Mesendoderm (in vitro differentiated cells): ENCODE measurements at regions not wholly inside any gene's neighbourhood (a gene's known extent, or its start where the extent isn't known, plus 50 kb on each side); places are given as distances from the start of the nearest gene placed in this dataset.
"Not testable (repeated sequence)": the region's sequence is repeated elsewhere in the genome, so short reads cannot be mapped to it uniquely, and the experiment has no call there.

ENCODE experiments used
- DNase-seq: peaks from one replicate; pipeline ENCODE4 v3.0.0; 2013
- H2AK5ac ChIP-seq: 2 replicates; pipeline ENCODE4 v1.6.1; 2013; ENCODE audit warnings: low read length, inconsistent platforms
- H2BK120ac ChIP-seq: 2 replicates; pipeline ENCODE4 v1.6.1; 2013; ENCODE audit warnings: low read depth, mild to moderate bottlenecking, low read length, moderate library complexity, mixed read lengths
- H2BK15ac ChIP-seq: replicated peaks from 2 replicates; pipeline ENCODE4 v1.6.1; 2013; ENCODE audit warnings: low read depth, mild to moderate bottlenecking, moderate library complexity
- H2BK5ac ChIP-seq: 2 replicates; pipeline ENCODE4 v1.6.1; 2013; ENCODE audit warnings: low read length, inconsistent platforms
- H3K18ac ChIP-seq: 2 replicates; pipeline ENCODE4 v1.6.1; 2013; ENCODE audit warnings: mild to moderate bottlenecking, low read length, mixed read lengths
- H3K23ac ChIP-seq: one replicate; pipeline ENCODE4 v1.6.1; 2013; ENCODE audit warnings: low read length
- H3K27ac ChIP-seq: 2 replicates; pipeline ENCODE4 v1.5.1; 2013; ENCODE audit warnings: low read depth, mild to moderate bottlenecking, inconsistent platforms, low read length, moderate library complexity
- H3K27me3 ChIP-seq: 2 replicates; pipeline ENCODE4 v1.6.1; 2013; ENCODE audit warnings: low read length, control low read depth, mild to moderate bottlenecking, inconsistent platforms; ENCODE audit not compliant: insufficient read depth, poor library complexity
- H3K36me3 ChIP-seq: 2 replicates; pipeline ENCODE4 v1.6.1; 2013; ENCODE audit warnings: low read length, inconsistent platforms; ENCODE audit not compliant: control insufficient read depth, insufficient read depth
- H3K4ac ChIP-seq: one replicate; pipeline ENCODE4 v1.6.1; 2013; ENCODE audit warnings: low read depth, mild to moderate bottlenecking, low read length, moderate library complexity
- H3K4me1 ChIP-seq: 2 replicates; pipeline ENCODE4 v1.6.1; 2013; ENCODE audit warnings: low read depth, low read length, inconsistent platforms; ENCODE audit not compliant: control insufficient read depth
- H3K4me2 ChIP-seq: 2 replicates; pipeline ENCODE4 v1.6.1; 2013; ENCODE audit warnings: low read length
- H3K4me3 ChIP-seq: 2 replicates; pipeline ENCODE4 v1.5.1; 2013; ENCODE audit warnings: mild to moderate bottlenecking, low read length
- H3K56ac ChIP-seq: one replicate; pipeline ENCODE4 v1.6.1; 2013; ENCODE audit warnings: low read length
- H3K79me1 ChIP-seq: 2 replicates; pipeline ENCODE4 v1.6.1; 2013; ENCODE audit warnings: low read length, inconsistent platforms
- H3K79me2 ChIP-seq: 2 replicates; pipeline ENCODE4 v1.6.1; 2013; ENCODE audit warnings: mild to moderate bottlenecking, low read length; ENCODE audit not compliant: control insufficient read depth, insufficient read depth
- H3K9ac ChIP-seq: 2 replicates; pipeline ENCODE4 v1.6.1; 2013; ENCODE audit warnings: low read length, inconsistent platforms
- H4K5ac ChIP-seq: one replicate; pipeline ENCODE4 v1.6.1; 2013; ENCODE audit warnings: low read length
- H4K8ac ChIP-seq: one replicate; pipeline ENCODE4 v1.6.1; 2013; ENCODE audit warnings: low read depth, mild to moderate bottlenecking, control low read depth, low read length, moderate library complexity
- WGBS: extraction: QIAGEN DNeasy Blood & Tissue Kit; methylation state at CpG from one replicate; pipeline ENCODE4 v1.1.7; 2013; ENCODE audit warnings: low lambda C conversion rate, missing lambda C conversion rate; ENCODE audit not compliant: insufficient coverage; ENCODE audit errors: extremely low coverage; 5-methylcytosine and 5-hydroxymethylcytosine counted together

DNA sequence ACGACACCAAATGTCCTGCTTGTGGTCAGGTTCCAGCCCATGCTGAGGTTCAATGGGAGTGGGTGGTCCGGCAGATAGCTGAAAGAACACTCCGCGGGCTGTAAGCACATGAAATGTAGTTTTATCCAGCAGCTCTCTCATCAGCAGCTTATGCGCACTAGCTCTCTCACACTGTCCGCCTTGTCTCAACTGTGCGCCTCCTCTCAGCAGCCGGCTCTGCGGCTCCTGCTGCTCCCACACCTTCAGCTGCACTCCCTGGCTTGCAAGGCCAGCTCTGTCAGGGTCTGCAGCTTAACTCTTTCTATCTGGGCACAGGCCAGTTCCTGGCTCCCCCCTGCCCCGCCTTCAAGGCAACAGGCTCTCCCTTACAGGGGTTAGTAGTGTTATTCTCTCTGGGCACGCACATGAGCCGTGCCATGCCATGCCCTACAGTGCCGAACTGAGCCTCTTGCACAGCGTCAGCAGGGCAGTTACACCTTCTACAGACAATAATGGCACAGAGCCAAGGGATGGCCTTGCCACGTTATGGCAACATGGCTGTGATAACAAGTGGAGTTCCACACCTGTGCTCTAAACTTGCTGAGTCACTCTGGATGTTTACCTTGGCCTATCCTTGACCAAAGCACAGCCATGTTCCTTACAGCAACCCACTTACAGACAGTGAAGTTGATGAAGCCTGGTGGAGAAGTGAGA, 84.0 kb upstream of the LRFN2 start:
- no peaks in the 10 kb centered on the region for H3K27me3 ChIP-seq
- H2AK5ac ChIP-seq = no peak overlapping the region
- no peak overlapping the region for H3K56ac ChIP-seq
- no peak overlapping the region for H4K5ac ChIP-seq
- H3K4me1 ChIP-seq = no peaks in the 10 kb centered on the region
- no peak overlapping the region for H2BK5ac ChIP-seq
- H3K4me2 ChIP-seq = no peak overlapping the region
- H3K23ac ChIP-seq = no peak overlapping the region
- no peak overlapping the region for H3K9ac ChIP-seq
- no peak overlapping the region for H2BK120ac ChIP-seq
- H2BK15ac ChIP-seq = no peak overlapping the region
- no peak for DNase-seq
- no peak overlapping the region for H3K4ac ChIP-seq
- no peaks in the 10 kb centered on the region for H3K36me3 ChIP-seq
- H3K79me2 ChIP-seq = no peaks in the 10 kb centered on the region
- H3K79me1 ChIP-seq = no peaks in the 10 kb centered on the region
- WGBS = no CpG with 5 or more reads among the region's 15 CpGs
- H3K4me3 ChIP-seq = no peak overlapping the region
- H3K18ac ChIP-seq = no peak overlapping the region
- H3K27ac ChIP-seq = no peak overlapping the region
- H4K8ac ChIP-seq = no peak overlapping the region

DNA sequence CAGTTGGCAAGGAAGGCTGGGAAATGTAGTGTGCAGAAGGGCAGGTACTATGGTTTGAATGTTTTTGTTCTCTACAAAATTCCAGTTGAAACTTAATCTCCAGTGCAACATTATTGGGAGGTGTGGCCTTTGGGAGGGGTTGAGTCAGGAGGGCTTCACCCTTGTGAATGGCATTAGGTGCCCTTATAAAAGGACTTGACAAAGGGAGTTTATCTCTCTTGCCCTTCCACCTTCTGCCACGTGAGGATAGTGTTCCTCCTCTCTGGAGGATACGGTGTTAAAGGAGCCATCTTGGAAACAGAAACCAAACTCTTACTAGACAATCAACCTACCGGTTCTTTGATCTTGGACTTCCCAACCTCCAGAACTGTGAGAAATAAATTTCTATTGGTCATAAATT, 82.2 kb upstream of the LRFN2 start:
- no peak overlapping the region for H3K4ac ChIP-seq
- H2BK15ac ChIP-seq = no peak overlapping the region
- no peak overlapping the region for H3K4me2 ChIP-seq
- no peak overlapping the region for H4K8ac ChIP-seq
- H3K36me3 ChIP-seq = no peaks in the 10 kb centered on the region
- H2BK120ac ChIP-seq = no peak overlapping the region
- no peak overlapping the region for H3K27ac ChIP-seq
- no peak for DNase-seq
- no peak overlapping the region for H2BK5ac ChIP-seq
- no peak overlapping the region for H2AK5ac ChIP-seq
- no peaks in the 10 kb centered on the region for H3K4me1 ChIP-seq
- no peaks in the 10 kb centered on the region for H3K79me2 ChIP-seq
- no peaks in the 10 kb centered on the region for H3K27me3 ChIP-seq
- no CpG with 5 or more reads among the region's 3 CpGs for WGBS
- H3K9ac ChIP-seq = no peak overlapping the region
- H4K5ac ChIP-seq = no peak overlapping the region
- no peak overlapping the region for H3K18ac ChIP-seq
- no peak overlapping the region for H3K4me3 ChIP-seq
- no peaks in the 10 kb centered on the region for H3K79me1 ChIP-seq
- no peak overlapping the region for H3K56ac ChIP-seq
- no peak overlapping the region for H3K23ac ChIP-seq

DNA sequence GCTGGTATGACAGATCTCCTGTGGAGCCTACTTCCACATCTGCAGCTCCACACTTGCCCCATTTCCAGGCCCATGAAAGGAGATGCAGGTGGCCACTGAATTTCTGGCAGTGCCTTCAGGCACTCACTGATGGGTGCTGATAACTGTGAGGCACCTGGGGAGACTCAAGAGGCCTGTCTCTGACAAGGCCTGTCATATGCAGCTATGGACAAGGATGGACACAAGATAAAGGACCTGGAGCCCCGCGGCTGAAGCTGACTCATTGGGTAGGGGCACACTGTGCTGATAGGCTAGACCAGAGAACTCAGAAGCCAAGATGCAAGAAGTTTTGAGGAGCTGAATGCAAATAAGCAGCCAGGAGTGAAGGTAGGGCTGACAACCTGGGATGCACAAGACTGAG, 81.0 kb upstream of the LRFN2 start:
- no CpG with 5 or more reads among the region's 2 CpGs for WGBS
- DNase-seq = no peak
- Histone ChIP-seq H4K8ac (no peak overlapping the region), H3K4me2 (no peak overlapping the region), H4K5ac (no peak overlapping the region), H2BK120ac (no peak overlapping the region), H3K36me3 (no peaks in the 10 kb centered on the region), H2BK5ac (no peak overlapping the region), H3K18ac (no peak overlapping the region), H3K23ac (no peak overlapping the region), H2AK5ac (no peak overlapping the region), H3K4ac (no peak overlapping the region), H3K4me3 (no peak overlapping the region), H3K4me1 (no peaks in the 10 kb centered on the region), H2BK15ac (no peak overlapping the region), H3K27me3 (no peaks in the 10 kb centered on the region), H3K79me1 (no peaks in the 10 kb centered on the region), H3K79me2 (no peaks in the 10 kb centered on the region), H3K9ac (no peak overlapping the region), H3K27ac (no peak overlapping the region), H3K56ac (no peak overlapping the region)

DNA sequence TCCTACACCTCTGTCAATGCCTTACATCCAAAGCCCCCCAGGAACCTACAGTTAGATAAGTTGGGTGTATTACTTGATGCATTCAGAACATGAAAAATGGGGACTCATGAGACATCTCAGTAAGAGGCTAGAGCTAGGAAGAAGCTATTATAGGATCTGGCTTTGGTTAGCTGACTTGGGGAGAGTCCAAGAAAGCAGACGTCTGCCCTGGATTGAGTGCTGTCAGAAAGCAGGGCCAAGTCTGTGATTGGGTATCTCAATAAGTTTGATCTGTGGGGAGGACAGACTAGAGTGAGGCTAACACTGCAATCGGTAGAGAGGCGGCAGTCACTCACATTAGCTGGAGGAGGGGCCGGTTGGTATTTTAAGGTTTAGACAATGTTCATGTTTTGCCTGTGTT, 79.4 kb upstream of the LRFN2 start:
- WGBS = no CpG with 5 or more reads among the region's 4 CpGs
- Histone ChIP-seq H4K5ac (no peak overlapping the region), H3K18ac (no peak overlapping the region), H3K36me3 (no peaks in the 10 kb centered on the region), H3K4me2 (no peak overlapping the region), H2AK5ac (no peak overlapping the region), H3K4me3 (no peak overlapping the region), H3K23ac (no peak overlapping the region), H4K8ac (no peak overlapping the region), H3K27me3 (no peaks in the 10 kb centered on the region), H2BK15ac (no peak overlapping the region), H3K4ac (no peak overlapping the region), H3K79me2 (no peaks in the 10 kb centered on the region), H3K9ac (no peak overlapping the region), H3K4me1 (no peaks in the 10 kb centered on the region), H2BK120ac (no peak overlapping the region), H3K27ac (no peak overlapping the region), H3K79me1 (no peaks in the 10 kb centered on the region), H3K56ac (no peak overlapping the region), H2BK5ac (no peak overlapping the region)
- DNase-seq = no peak

DNA sequence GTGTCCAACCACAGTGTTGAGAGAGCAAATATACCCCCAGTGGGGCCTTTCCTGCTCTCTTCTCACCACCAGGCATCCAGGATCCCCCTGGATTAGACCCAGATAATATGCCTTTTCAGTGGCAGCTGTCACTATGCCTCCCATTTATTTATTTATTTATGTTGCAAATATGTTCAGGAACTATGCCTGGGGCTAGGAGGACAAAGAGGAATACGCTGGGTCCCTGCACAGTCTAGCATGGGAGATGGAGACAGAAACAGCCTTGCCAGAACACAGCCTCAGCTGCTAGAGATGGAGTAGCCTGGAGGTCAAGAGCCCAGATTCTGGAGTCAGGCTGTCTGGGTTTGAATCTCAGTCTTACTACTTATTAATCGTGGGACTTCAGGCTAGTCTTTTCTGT, 74.6 kb upstream of the LRFN2 start:
- H3K27ac ChIP-seq = no peak overlapping the region
- H2BK120ac ChIP-seq = no peak overlapping the region
- no peak overlapping the region for H4K5ac ChIP-seq
- H3K9ac ChIP-seq = no peak overlapping the region
- no peak overlapping the region for H2AK5ac ChIP-seq
- H3K23ac ChIP-seq = no peak overlapping the region
- no peak overlapping the region for H3K18ac ChIP-seq
- no peaks in the 10 kb centered on the region for H3K79me2 ChIP-seq
- no peak overlapping the region for H3K4me3 ChIP-seq
- H3K56ac ChIP-seq = no peak overlapping the region
- DNase-seq = no peak
- H3K4me1 ChIP-seq = no peaks in the 10 kb centered on the region
- no CpG with 5 or more reads among the region's 2 CpGs for WGBS
- H3K4me2 ChIP-seq = no peak overlapping the region
- H2BK15ac ChIP-seq = no peak overlapping the region
- no peak overlapping the region for H4K8ac ChIP-seq
- no peaks in the 10 kb centered on the region for H3K27me3 ChIP-seq
- no peak overlapping the region for H2BK5ac ChIP-seq
- H3K36me3 ChIP-seq = no peaks in the 10 kb centered on the region
- H3K79me1 ChIP-seq = no peaks in the 10 kb centered on the region
- H3K4ac ChIP-seq = no peak overlapping the region

DNA sequence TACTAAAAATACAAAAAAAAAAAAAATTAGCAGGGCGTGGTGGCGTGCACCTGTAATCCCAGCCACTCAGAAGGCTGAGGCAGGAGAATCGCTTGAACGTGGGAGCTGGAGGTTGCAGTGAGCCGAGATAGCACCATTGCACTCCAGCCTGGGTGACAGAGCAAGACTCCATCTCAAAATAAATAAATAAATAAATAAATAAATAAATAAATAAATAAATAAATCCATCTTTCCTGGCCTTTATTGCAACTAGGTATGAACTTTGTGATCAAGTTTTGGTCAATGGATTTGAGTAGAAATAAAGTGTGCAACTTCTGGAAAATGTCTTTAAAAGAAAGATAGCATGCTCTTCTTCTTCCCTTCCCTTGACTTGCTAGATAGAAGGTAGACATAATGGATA, 69.6 kb upstream of the LRFN2 start:
- H3K79me1 ChIP-seq, H2BK5ac ChIP-seq, DNase-seq, H3K27me3 ChIP-seq, H3K4me3 ChIP-seq, H3K36me3 ChIP-seq, H4K5ac ChIP-seq, H3K27ac ChIP-seq, H3K4me2 ChIP-seq, H4K8ac ChIP-seq, H2BK15ac ChIP-seq, H3K18ac ChIP-seq, H3K9ac ChIP-seq, H3K79me2 ChIP-seq, H3K4ac ChIP-seq, H3K4me1 ChIP-seq, H3K56ac ChIP-seq, H3K23ac ChIP-seq, H2AK5ac ChIP-seq, H2BK120ac ChIP-seq: not testable (repeated sequence)
- no CpG with 5 or more reads among the region's 5 CpGs for WGBS
